Activated naive CD4-positive, alpha-beta T cell treated with anti-CD3 and anti-CD28 coated beads, Interleukin-2, amount 10 ng/mL, durations not matched to agents 7 days and 5 days (primary cell): ENCODE measurements at regions not wholly inside any gene's neighbourhood (a gene's known extent, or its start where the extent isn't known, plus 50 kb on each side); places are given as distances from the start of the nearest gene placed in this dataset.

Experiments used
- CTCF ChIA-PET: fragments of 350-600 bp; sonication (Branson Sonifier 250); formaldehyde crosslinking; loops from one replicate; lab custom pipeline; 2021; ENCODE audit warnings: antibody characterized with exemption; lab: Charles Lee
- DNase-seq: peaks from one replicate; pipeline ENCODE4 v3.0.0-alpha.2; 2020
- H3K27ac Mint-ChIP-seq: one replicate; pipeline ENCODE4 v1.8.0; 2021; ENCODE audit warnings: mild to moderate bottlenecking, moderate library complexity, mixed read lengths
- H3K27me3 Mint-ChIP-seq: one replicate; pipeline ENCODE4 v1.8.0; 2021; ENCODE audit warnings: mild to moderate bottlenecking, mixed read lengths
- H3K36me3 Mint-ChIP-seq: one replicate; pipeline ENCODE4 v1.8.0; 2021; ENCODE audit warnings: mixed read lengths
- H3K4me1 Mint-ChIP-seq: one replicate; pipeline ENCODE4 v1.8.0; 2021; ENCODE audit warnings: mixed read lengths
- H3K4me3 Mint-ChIP-seq: one replicate; pipeline ENCODE4 v1.8.0; 2021; ENCODE audit warnings: mild to moderate bottlenecking, moderate library complexity, mixed read lengths
- H3K9me3 Mint-ChIP-seq: one replicate; pipeline ENCODE4 v1.8.0; 2021; ENCODE audit warnings: mixed read lengths

GRCh38 chr4:125062115-125063050 is 252.4 kb upstream of the FAT4 start:
- CTCF ChIA-PET, result no interaction called here
- Mint-ChIP-seq H3K9me3 (no peaks in the 10 kb centered on the region), H3K27me3 (no peaks in the 10 kb centered on the region), H3K4me3 (no peak overlapping the region), H3K4me1 (no peaks in the 10 kb centered on the region), H3K27ac (no peak overlapping the region), H3K36me3 (no peaks in the 10 kb centered on the region)
- DNase-seq, result no peak

- no peaks in the 10 kb centered on the region for H3K27me3 Mint-ChIP-seq
- no peak overlapping the region for H3K4me3 Mint-ChIP-seq
- no peaks in the 10 kb centered on the region for H3K4me1 Mint-ChIP-seq
- CTCF ChIA-PET, result no interaction called here
- H3K9me3 Mint-ChIP-seq, result no peaks in the 10 kb centered on the region
- H3K36me3 Mint-ChIP-seq, result no peaks in the 10 kb centered on the region
- H3K27ac Mint-ChIP-seq, result no peak overlapping the region
- DNase-seq, result no peak
These were observed 254.4 kb upstream of the FAT4 start for GRCh38 chr4:125060376-125060775.

DNA sequence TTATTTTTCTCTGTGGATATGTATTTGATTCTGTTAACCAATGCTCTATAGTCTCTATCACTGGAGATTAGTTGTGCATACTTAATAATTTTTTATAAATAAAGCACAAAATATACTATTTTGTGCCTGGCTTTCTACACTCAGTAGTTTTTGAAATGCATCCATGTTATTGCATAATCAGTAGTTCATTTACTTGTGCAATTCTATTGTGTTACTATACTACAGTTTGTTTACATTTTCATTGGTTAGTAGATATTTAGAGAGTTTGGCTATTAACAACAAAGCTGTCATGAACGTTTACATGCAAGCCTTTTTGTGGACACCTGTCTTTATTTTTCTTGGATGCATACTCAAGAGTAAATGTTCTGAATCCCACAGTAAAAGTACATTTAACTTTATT is 265.0 kb upstream of the FAT4 start:
- H3K36me3 Mint-ChIP-seq, result no peaks in the 10 kb centered on the region
- no peak for DNase-seq
- CTCF ChIA-PET, result no interaction called here
- H3K4me3 Mint-ChIP-seq, result no peak overlapping the region
- H3K4me1 Mint-ChIP-seq, result no peaks in the 10 kb centered on the region
- no peak overlapping the region for H3K27ac Mint-ChIP-seq
- H3K9me3 Mint-ChIP-seq, result peaks cover 2% of the 10 kb centered on the region
- H3K27me3 Mint-ChIP-seq, result no peaks in the 10 kb centered on the region

- H3K27me3 Mint-ChIP-seq, result no peaks in the 10 kb centered on the region
- no peak for DNase-seq
- H3K36me3 Mint-ChIP-seq, result no peaks in the 10 kb centered on the region
- CTCF ChIA-PET, result no interaction called here
- no peak overlapping the region for H3K27ac Mint-ChIP-seq
- no peaks in the 10 kb centered on the region for H3K4me1 Mint-ChIP-seq
- H3K9me3 Mint-ChIP-seq, result peaks cover 3% of the 10 kb centered on the region
- H3K4me3 Mint-ChIP-seq, result no peak overlapping the region
These were observed 269.4 kb upstream of the FAT4 start for GRCh38 chr4:125045311-125045710.

- Mint-ChIP-seq H3K4me3 (no peak overlapping the region), H3K4me1 (no peaks in the 10 kb centered on the region)
- CTCF ChIA-PET, result no interaction called here
These were observed 269.9 kb upstream of the FAT4 start for GRCh38 chr4:125044886-125045285.

DNA sequence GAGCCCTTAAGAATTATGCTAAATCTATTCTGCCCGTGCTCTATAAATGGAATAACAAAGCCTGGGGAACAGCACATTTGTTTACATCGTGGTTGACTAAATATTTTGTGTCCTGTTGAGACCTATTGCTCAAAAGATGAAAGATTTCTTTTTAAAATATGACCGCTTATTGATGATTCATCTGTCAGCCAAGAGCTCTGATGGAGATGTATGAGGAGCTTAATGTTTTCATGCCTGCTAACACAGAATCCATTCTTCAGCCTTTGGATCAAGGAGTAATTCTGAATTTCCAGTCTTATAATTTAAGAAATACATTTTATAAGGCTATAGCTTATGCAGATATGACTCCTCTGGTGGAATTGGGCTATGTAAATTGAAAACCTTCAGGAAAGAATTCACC is 271.3 kb upstream of the FAT4 start:
- H3K9me3 Mint-ChIP-seq, result peaks cover 3% of the 10 kb centered on the region
- no peak for DNase-seq
- H3K27me3 Mint-ChIP-seq, result no peaks in the 10 kb centered on the region
- CTCF ChIA-PET, result interaction anchor here (0.5 kb wide), 1 partner anchor 463 kb away, joined by 3 read pairs; no protein-coding TSS in a partner anchor
- H3K27ac Mint-ChIP-seq, result no peak overlapping the region
- H3K36me3 Mint-ChIP-seq, result no peaks in the 10 kb centered on the region
- no peak overlapping the region for H3K4me3 Mint-ChIP-seq
- no peaks in the 10 kb centered on the region for H3K4me1 Mint-ChIP-seq

More at GRCh38 chr4:125044886-125045285, 269.9 kb upstream of the FAT4 start:
- DNase-seq, result no peak
- H3K27me3 Mint-ChIP-seq, result no peaks in the 10 kb centered on the region
- no peaks in the 10 kb centered on the region for H3K36me3 Mint-ChIP-seq
- peaks cover 3% of the 10 kb centered on the region for H3K9me3 Mint-ChIP-seq
- H3K27ac Mint-ChIP-seq, result no peak overlapping the region

DNA sequence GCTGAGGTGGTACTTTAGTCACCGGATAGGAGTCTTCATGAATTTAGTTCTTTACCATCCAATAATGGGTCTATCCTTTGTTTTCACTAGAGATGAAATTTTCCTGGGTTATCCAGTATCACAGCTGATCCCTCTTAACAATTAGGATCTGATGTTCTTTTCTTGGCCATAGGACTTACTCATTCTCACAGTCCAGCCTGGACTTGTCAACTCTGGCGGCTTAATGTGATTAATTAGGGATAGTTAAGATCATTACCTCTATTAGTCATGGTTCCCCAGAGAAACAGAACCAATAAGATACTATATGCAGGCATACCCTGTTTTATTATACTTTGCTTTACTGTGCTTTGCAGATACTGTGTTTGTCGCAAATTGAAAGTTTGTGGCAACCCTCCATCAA is 272.7 kb upstream of the FAT4 start:
- Mint-ChIP-seq H3K36me3 (no peaks in the 10 kb centered on the region), H3K4me3 (no peak overlapping the region), H3K9me3 (peaks cover 6% of the 10 kb centered on the region), H3K4me1 (no peaks in the 10 kb centered on the region), H3K27me3 (no peaks in the 10 kb centered on the region), H3K27ac (no peak overlapping the region)
- CTCF ChIA-PET, result no interaction called here
- no peak for DNase-seq

GRCh38 chr4:125041372-125041930 is 273.3 kb upstream of the FAT4 start:
- no peak for DNase-seq
- CTCF ChIA-PET, result no interaction called here

DNA sequence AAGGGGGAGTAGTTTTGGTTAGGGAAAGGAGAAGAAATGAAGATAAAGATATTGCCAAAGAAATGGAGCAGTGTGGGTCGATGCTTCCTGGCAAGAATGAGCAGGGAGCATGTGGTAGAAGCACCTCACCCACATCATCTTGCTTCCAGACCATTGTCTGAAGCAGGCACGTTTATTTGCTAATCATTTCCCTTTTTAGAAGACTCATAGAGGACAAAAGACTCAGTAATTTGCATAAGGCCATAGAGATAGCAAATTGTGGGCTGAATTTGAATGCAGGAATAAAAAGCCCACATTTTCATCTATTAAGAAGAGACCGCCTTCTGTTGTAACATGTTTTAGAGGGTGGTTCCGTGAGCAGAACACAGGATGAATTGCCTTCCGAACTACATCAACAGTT is 275.2 kb upstream of the FAT4 start:
- H3K9me3 Mint-ChIP-seq, result peaks cover 10% of the 10 kb centered on the region
- no peak overlapping the region for H3K27ac Mint-ChIP-seq
- H3K36me3 Mint-ChIP-seq, result no peaks in the 10 kb centered on the region
- H3K4me1 Mint-ChIP-seq, result no peaks in the 10 kb centered on the region
- H3K4me3 Mint-ChIP-seq, result no peak overlapping the region
- no peaks in the 10 kb centered on the region for H3K27me3 Mint-ChIP-seq
- no peak for DNase-seq
- CTCF ChIA-PET, result no interaction called here

More at GRCh38 chr4:125041372-125041930, 273.3 kb upstream of the FAT4 start:
- H3K4me3 Mint-ChIP-seq, result no peak overlapping the region
- H3K27me3 Mint-ChIP-seq, result no peaks in the 10 kb centered on the region
- no peak overlapping the region for H3K27ac Mint-ChIP-seq
- peaks cover 6% of the 10 kb centered on the region for H3K9me3 Mint-ChIP-seq
- no peaks in the 10 kb centered on the region for H3K36me3 Mint-ChIP-seq
- H3K4me1 Mint-ChIP-seq, result no peaks in the 10 kb centered on the region

DNA sequence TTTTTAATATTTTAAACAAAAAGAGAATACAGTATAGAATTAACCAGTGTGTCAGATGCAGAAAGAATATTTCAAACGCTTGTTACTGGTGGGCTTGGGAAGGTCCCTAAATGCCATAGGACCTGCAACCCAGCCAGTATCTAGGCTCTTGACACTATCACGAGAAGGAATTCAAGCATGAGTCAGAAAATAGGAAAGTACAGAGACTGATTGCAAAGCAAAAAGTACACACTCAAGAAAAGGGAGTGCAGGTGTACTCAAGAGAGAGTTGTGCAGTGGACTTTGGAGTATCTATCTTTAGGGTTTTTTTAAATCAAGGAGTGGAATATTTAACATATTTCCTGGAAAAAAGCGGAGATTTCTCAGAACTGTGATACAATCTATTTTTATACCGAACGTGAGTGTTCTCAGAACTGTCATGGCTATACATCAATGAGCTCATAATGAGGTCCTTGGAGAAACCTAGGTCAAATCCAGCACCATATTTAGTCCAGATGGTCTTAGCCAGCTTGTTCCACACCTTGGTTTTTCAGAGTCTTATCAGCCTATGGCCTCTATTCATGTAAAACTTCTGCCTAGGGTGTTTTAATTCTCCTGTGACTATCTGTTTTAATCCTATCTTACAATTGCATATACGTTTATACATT is 291.8 kb upstream of the FAT4 start:
- no peak for DNase-seq
- no peak overlapping the region for H3K4me3 Mint-ChIP-seq
- CTCF ChIA-PET, result no interaction called here
- no peaks in the 10 kb centered on the region for H3K4me1 Mint-ChIP-seq
- peaks cover 5% of the 10 kb centered on the region for H3K9me3 Mint-ChIP-seq
- no peaks in the 10 kb centered on the region for H3K27me3 Mint-ChIP-seq
- H3K27ac Mint-ChIP-seq, result no peak overlapping the region
- H3K36me3 Mint-ChIP-seq, result no peaks in the 10 kb centered on the region

DNA sequence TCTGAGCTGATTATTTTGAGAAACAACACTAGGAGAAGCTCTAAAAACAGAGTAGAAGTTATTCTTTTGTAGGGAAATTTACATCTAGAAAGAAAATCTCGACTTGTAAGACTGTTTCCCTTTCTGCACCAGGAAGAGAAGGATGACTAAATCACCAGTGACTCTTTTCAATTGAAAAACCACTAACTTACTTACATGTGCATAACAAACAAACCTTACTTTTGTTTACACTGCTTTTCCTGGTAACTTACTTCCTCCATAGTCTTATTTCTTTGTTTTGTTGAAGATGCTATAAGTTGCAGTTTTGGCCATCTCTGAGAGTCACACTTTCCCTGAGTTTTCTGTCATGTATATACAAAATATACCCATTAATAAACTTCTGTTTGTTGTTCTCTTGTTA is 293.6 kb upstream of the FAT4 start:
- no peak overlapping the region for H3K27ac Mint-ChIP-seq
- H3K36me3 Mint-ChIP-seq, result no peaks in the 10 kb centered on the region
- H3K9me3 Mint-ChIP-seq, result peaks cover 3% of the 10 kb centered on the region
- no peak overlapping the region for H3K4me3 Mint-ChIP-seq
- DNase-seq, result no peak
- CTCF ChIA-PET, result interaction anchor here (0.6 kb wide), 1 partner anchor 210 kb away, joined by 3 read pairs; no protein-coding TSS in a partner anchor
- H3K27me3 Mint-ChIP-seq, result no peaks in the 10 kb centered on the region
- no peaks in the 10 kb centered on the region for H3K4me1 Mint-ChIP-seq

DNA sequence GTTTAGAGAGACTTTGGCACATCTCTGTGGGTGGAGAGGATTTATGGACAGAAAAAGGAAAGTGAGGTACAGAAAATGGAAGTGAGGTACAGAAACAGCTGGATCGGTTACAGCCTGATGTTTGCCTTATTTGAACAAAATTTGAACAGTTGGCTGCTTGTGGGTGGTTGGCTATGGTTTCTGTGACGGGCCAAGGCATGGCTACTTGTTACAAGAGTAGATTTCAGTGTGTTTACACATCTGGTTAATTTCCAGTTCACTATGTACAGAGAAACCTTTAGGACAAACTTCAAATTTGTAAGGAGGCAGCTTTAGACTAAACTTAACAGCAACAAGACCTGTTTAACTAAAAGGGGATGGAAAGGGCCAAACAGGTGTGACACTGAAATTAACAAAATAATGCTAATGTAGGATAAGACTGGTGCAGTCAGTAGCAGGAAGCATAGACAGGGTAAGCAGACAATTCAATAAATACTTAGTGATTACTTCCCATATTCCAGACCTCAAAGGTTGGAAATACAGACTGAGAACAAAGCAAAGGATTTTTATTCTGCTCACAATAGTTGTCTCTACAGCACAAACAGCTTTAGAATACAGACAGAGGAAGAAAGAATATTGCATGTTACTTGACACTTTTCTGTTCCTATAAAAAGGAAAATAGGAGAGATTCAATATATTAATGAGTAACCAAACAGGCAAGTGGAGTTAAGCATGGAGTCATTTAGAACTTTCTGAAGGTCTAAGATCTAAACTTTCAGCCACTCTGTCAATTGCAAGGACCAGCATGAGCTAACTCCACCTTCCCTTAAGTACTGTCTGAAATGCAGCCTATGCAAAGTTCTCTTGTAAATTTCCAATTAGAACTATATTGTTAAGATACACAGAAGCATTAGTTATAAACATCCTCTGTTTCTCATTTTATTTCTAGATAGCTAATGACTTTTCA is 294.4 kb upstream of the FAT4 start:
- peaks cover 3% of the 10 kb centered on the region for H3K9me3 Mint-ChIP-seq
- no peaks in the 10 kb centered on the region for H3K36me3 Mint-ChIP-seq
- CTCF ChIA-PET, result no interaction called here
- H3K4me3 Mint-ChIP-seq, result no peak overlapping the region
- no peaks in the 10 kb centered on the region for H3K4me1 Mint-ChIP-seq
- H3K27ac Mint-ChIP-seq, result no peak overlapping the region
- H3K27me3 Mint-ChIP-seq, result no peaks in the 10 kb centered on the region
- no peak for DNase-seq

- H3K4me3 Mint-ChIP-seq, result no peak overlapping the region
- DNase-seq, result no peak
- no peak overlapping the region for H3K27ac Mint-ChIP-seq
- H3K4me1 Mint-ChIP-seq, result no peaks in the 10 kb centered on the region
- no peaks in the 10 kb centered on the region for H3K27me3 Mint-ChIP-seq
- peaks cover 3% of the 10 kb centered on the region for H3K9me3 Mint-ChIP-seq
- H3K36me3 Mint-ChIP-seq, result no peaks in the 10 kb centered on the region
- CTCF ChIA-PET, result no interaction called here
These were observed 297.9 kb upstream of the FAT4 start for GRCh38 chr4:125016892-125017299.

DNA sequence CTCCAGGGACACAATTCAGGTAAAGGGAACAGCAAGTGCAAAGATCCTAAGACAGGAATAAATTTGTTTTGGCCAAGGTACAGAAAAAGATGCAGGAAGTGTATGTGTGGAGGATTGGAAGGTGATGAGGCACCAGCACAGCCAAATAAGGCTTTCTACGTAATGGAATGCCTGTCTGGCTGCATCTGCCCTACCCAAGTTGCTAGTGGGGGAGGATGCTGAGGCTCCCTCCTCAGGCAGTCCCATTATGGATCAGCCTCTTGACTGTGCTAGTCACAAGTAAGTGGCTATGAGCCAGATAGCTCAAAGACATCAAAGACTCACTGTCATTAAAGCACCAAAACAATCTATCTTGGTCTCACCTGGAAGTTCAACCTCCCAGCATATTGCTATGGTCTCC is 300.9 kb upstream of the FAT4 start:
- Mint-ChIP-seq H3K27ac (no peak overlapping the region), H3K9me3 (no peaks in the 10 kb centered on the region), H3K36me3 (no peaks in the 10 kb centered on the region), H3K4me3 (no peak overlapping the region), H3K27me3 (no peaks in the 10 kb centered on the region), H3K4me1 (no peaks in the 10 kb centered on the region)
- CTCF ChIA-PET, result no interaction called here
- no peak for DNase-seq
